Gastroesophageal sphincter (tissue), 4 donors: ENCODE measurements at regions not wholly inside any gene's neighbourhood (a gene's known extent, or its start where the extent isn't known, plus 50 kb on each side); places are given as distances from the start of the nearest gene placed in this dataset.

ENCODE experiments used
- ATAC-seq: fragments of 150-250 bp; one replicate; pipeline ENCODE4 v1.9.1; 2016; ENCODE audit warnings: mild to moderate bottlenecking, moderate library complexity
- H3K27ac ChIP-seq, 4 donors: fragments of 200-600 bp; sonication (generic) in 3 of 4; 1 replicate in 3 of 4; 2 replicates in 1 of 4; pipeline ENCODE4 v1.5.1; 2016 to 2019
- H3K27me3 ChIP-seq: fragments of 200-600 bp; sonication (generic); one replicate; pipeline ENCODE4 v1.5.1; 2019
- H3K36me3 ChIP-seq, 2 donors: fragments of 200-600 bp; sonication (generic); one replicate each; pipeline ENCODE4 v1.5.1; 2019; ENCODE audit warnings: control low read depth in 1 of 2
- H3K4me1 ChIP-seq, 3 donors: fragments of 200-600 bp; sonication (generic); 1 replicate in 2 of 3; 2 replicates in 1 of 3; pipeline ENCODE4 v1.5.1; 2016 to 2019; ENCODE audit warnings: control low read depth in 2 of 3
- H3K4me3 ChIP-seq, 2 donors: fragments of 200-600 bp; sonication (generic); one replicate each; pipeline ENCODE4 v1.5.1; 2019; ENCODE audit warnings: mild to moderate bottlenecking in 1 of 2, moderate library complexity in 1 of 2
- H3K9me3 ChIP-seq, 3 donors: fragments of 200-600 bp; sonication (generic); one replicate each; pipeline ENCODE4 v1.5.1; 2017 to 2019; ENCODE audit warnings: control low read depth in 2 of 3
- CTCF ChIP-seq, 4 experiments: fragments of 200-600 bp in 2 of 4; fragments of 450-650 bp in 2 of 4; sonication (generic) in 1 of 4; IDR thresholded peaks; one replicate each; pipeline ENCODE4 v1.5.1; 2017 to 2019; ENCODE audit warnings: antibody characterized with exemption in 4 of 4, mild to moderate bottlenecking in 2 of 4, moderate library complexity in 2 of 4
- EP300 ChIP-seq: sonication (generic); formaldehyde crosslinking; IDR thresholded peaks from one replicate; pipeline ENCODE4 v1.6.1; 2017; ENCODE audit warnings: antibody characterized with exemption, mild to moderate bottlenecking
- POLR2A ChIP-seq, 2 donors: fragments of 450-650 bp; IDR thresholded peaks; one replicate each; pipeline ENCODE4 v1.6.1; 2017; ENCODE audit warnings: antibody characterized with exemption in 2 of 2, mild to moderate bottlenecking in 2 of 2, moderate library complexity in 1 of 2
- POLR2AphosphoS5 ChIP-seq: sonication (generic); formaldehyde crosslinking; IDR thresholded peaks from one replicate; pipeline ENCODE4 v1.6.1; 2017; ENCODE audit warnings: antibody characterized with exemption
- WGBS, 2 donors: methylation state at CpG; one replicate each; pipeline ENCODE4 v1.1.5; 2018; ENCODE audit warnings: low coverage in 1 of 2; 5-methylcytosine and 5-hydroxymethylcytosine counted together

GRCh38 chr10:113313048-113313602, 239.7 kb upstream of the HABP2 start:
- peaks cover 20% of the 10 kb centered on the region for H3K27me3 ChIP-seq
- H3K27ac ChIP-seq = no peak overlapping the region
- no peaks in the 10 kb centered on the region for H3K36me3 ChIP-seq
- WGBS, 2 donors = 99% methylated on average over 5 of the region's 5 CpGs; no CpG with 5 or more reads in 1 of the 2 donors
- peaks cover 0 to 4% (median 0%) of the 10 kb centered on the region in 3 donors for H3K9me3 ChIP-seq
- ATAC-seq = no peak
- no peaks in the 10 kb centered on the region for H3K4me1 ChIP-seq
- TF ChIP-seq POLR2A (IDR thresholded peaks at IDR 0.05) (no peak), POLR2AphosphoS5 (no peak), CTCF (IDR thresholded peaks at IDR 0.05) (no peak), EP300 (no peak)
- H3K4me3 ChIP-seq = no peak overlapping the region

GRCh38 chr10:113313722-113314121, 239.1 kb upstream of the HABP2 start:
- H3K9me3 ChIP-seq = peaks cover 0 to 4% (median 0%) of the 10 kb centered on the region in 3 donors
- no peak for ATAC-seq
- no peaks in the 10 kb centered on the region for H3K4me1 ChIP-seq
- no peak overlapping the region for H3K4me3 ChIP-seq
- TF ChIP-seq POLR2AphosphoS5 (no peak), CTCF (IDR thresholded peaks at IDR 0.05) (no peak), POLR2A (IDR thresholded peaks at IDR 0.05) (no peak), EP300 (no peak)
- H3K27ac ChIP-seq = no peak overlapping the region
- no peaks in the 10 kb centered on the region for H3K36me3 ChIP-seq
- 66 to 71% methylated on average over 2 to 4 of the region's 4 CpGs for WGBS, 2 donors
- peaks cover 21% of the 10 kb centered on the region for H3K27me3 ChIP-seq

- Histone ChIP-seq H3K27me3 (peaks cover 21% of the 10 kb centered on the region), H3K9me3 (peaks cover 0 to 4% (median 0%) of the 10 kb centered on the region in 3 donors), H3K4me3 (no peak overlapping the region), H3K4me1 (no peaks in the 10 kb centered on the region), H3K27ac (no peak overlapping the region), H3K36me3 (no peaks in the 10 kb centered on the region)
- TF ChIP-seq EP300 (no peak), POLR2A (IDR thresholded peaks at IDR 0.05) (no peak), CTCF (IDR thresholded peaks at IDR 0.05) (no peak), POLR2AphosphoS5 (no peak)
- ATAC-seq = no peak
- 78 to 89% methylated on average over 4 of the region's 4 CpGs for WGBS, 2 donors
Measured at GRCh38 chr10:113316506-113316905, 236.3 kb upstream of the HABP2 start.

GRCh38 chr10:113317489-113317888, 235.4 kb upstream of the HABP2 start:
- Histone ChIP-seq H3K27ac (no peak overlapping the region), H3K4me1 (no peaks in the 10 kb centered on the region), H3K27me3 (peaks cover 21% of the 10 kb centered on the region), H3K36me3 (no peaks in the 10 kb centered on the region), H3K4me3 (no peak overlapping the region), H3K9me3 (peaks cover 0 to 4% (median 0%) of the 10 kb centered on the region in 3 donors)
- ATAC-seq = no peak
- TF ChIP-seq POLR2A (IDR thresholded peaks at IDR 0.05) (no peak), EP300 (no peak)
- 79% methylated on average over 4 of the region's 10 CpGs; no CpG with 5 or more reads in 1 of the 2 donors for WGBS, 2 donors

- Histone ChIP-seq H3K4me3 (no peak overlapping the region), H3K9me3 (no peaks in the 10 kb centered on the region), H3K4me1 (no peaks in the 10 kb centered on the region), H3K27ac (no peak overlapping the region), H3K27me3 (peaks cover 21% of the 10 kb centered on the region), H3K36me3 (no peaks in the 10 kb centered on the region)
- no peak for ATAC-seq
- TF ChIP-seq POLR2A (IDR thresholded peaks at IDR 0.05) = no peak
- TF ChIP-seq EP300 = no peak
- TF ChIP-seq CTCF (IDR thresholded peaks at IDR 0.05) = no peak
- no peak for TF ChIP-seq POLR2AphosphoS5
- 83% methylated on average over 2 of the region's 3 CpGs; no CpG with 5 or more reads in 1 of the 2 donors for WGBS, 2 donors
Measured at GRCh38 chr10:113319479-113319878, 233.4 kb upstream of the HABP2 start.
